ENCODE measurements at regions not wholly inside any gene's neighbourhood (a gene's known extent, or its start where the extent isn't known, plus 50 kb on each side); places are given as distances from the start of the nearest gene placed in this dataset.

- H3K27me3 Mint-ChIP-seq (ENCODE audit: insufficient read depth, unreplicated experiment) = no peaks in the 10 kb centered on the region
- H3K27ac Mint-ChIP-seq (ENCODE audit: unreplicated experiment) = no peak overlapping the region
- no peak overlapping the region for H3K4me3 Mint-ChIP-seq (ENCODE audit: unreplicated experiment)
- ChIA-PET POLR2A (no interaction called here), CTCF (no interaction called here)
- Histone ChIP-seq H3K4me1 (no peaks in the 10 kb centered on the region), H3K36me3 (ENCODE audit: control insufficient read depth, insufficient read depth, low read length) (no peaks in the 10 kb centered on the region), H3K27me3 (replicated peaks; ENCODE audit: control insufficient read depth, insufficient read depth, low read length) (no peaks in the 10 kb centered on the region), H3K9me3 (no peaks in the 10 kb centered on the region), H3K4me3 (ENCODE audit: low read depth, low read length) (no peak overlapping the region)
- H3K4me1 Mint-ChIP-seq (ENCODE audit: low read depth, unreplicated experiment) = no peaks in the 10 kb centered on the region
- BruUV-seq (replicated peaks) = no TSS peak
- no peaks in the 10 kb centered on the region for H3K36me3 Mint-ChIP-seq (ENCODE audit: insufficient read depth, unreplicated experiment)
- H3K9me3 Mint-ChIP-seq (ENCODE audit: unreplicated experiment) = no peaks in the 10 kb centered on the region
- no peak for DNase-seq
- no peak for TF ChIP-seq CTCF (IDR thresholded peaks at IDR 0.05; ENCODE audit: insufficient read depth in 1 of 2, low read depth in 1 of 2, low read length in 1 of 2, severe bottlenecking in 1 of 2, unreplicated experiment in 1 of 2)
- intact Hi-C loops (cut with micrococcal nuclease; ENCODE audit: unreplicated experiment) = no loop called here
Measured at GRCh38 chr5:62773460-62773859, 194.8 kb downstream of the LRRC70 start.

- H3K36me3 Mint-ChIP-seq (ENCODE audit: insufficient read depth, unreplicated experiment) = no peaks in the 10 kb centered on the region
- no peak overlapping the region for H3K4me3 Mint-ChIP-seq (ENCODE audit: unreplicated experiment)
- ChIA-PET POLR2A (no interaction called here), CTCF (no interaction called here)
- Histone ChIP-seq H3K27me3 (replicated peaks; ENCODE audit: control insufficient read depth, insufficient read depth, low read length) (no peaks in the 10 kb centered on the region), H3K36me3 (ENCODE audit: control insufficient read depth, insufficient read depth, low read length) (no peaks in the 10 kb centered on the region), H3K4me3 (ENCODE audit: low read depth, low read length) (no peak overlapping the region), H3K9me3 (no peaks in the 10 kb centered on the region), H3K4me1 (no peaks in the 10 kb centered on the region)
- no peak for DNase-seq
- H3K9me3 Mint-ChIP-seq (ENCODE audit: unreplicated experiment) = no peaks in the 10 kb centered on the region
- no peaks in the 10 kb centered on the region for H3K4me1 Mint-ChIP-seq (ENCODE audit: low read depth, unreplicated experiment)
- no peaks in the 10 kb centered on the region for H3K27me3 Mint-ChIP-seq (ENCODE audit: insufficient read depth, unreplicated experiment)
- no TSS peak for BruUV-seq (replicated peaks)
- TF ChIP-seq CTCF (IDR thresholded peaks at IDR 0.05; ENCODE audit: insufficient read depth in 1 of 2, low read depth in 1 of 2, low read length in 1 of 2, severe bottlenecking in 1 of 2, unreplicated experiment in 1 of 2) = no peak
- intact Hi-C loops (cut with micrococcal nuclease; ENCODE audit: unreplicated experiment) = no loop called here
- no peak overlapping the region for H3K27ac Mint-ChIP-seq (ENCODE audit: unreplicated experiment)
Measured at GRCh38 chr5:62771341-62771740, 192.7 kb downstream of the LRRC70 start.

GRCh38 chr5:62767650-62768049 is 189.0 kb downstream of the LRRC70 start:
- Mint-ChIP-seq H3K4me1 (ENCODE audit: low read depth, unreplicated experiment) (no peaks in the 10 kb centered on the region), H3K36me3 (ENCODE audit: insufficient read depth, unreplicated experiment) (no peaks in the 10 kb centered on the region), H3K9me3 (ENCODE audit: unreplicated experiment) (no peaks in the 10 kb centered on the region), H3K27ac (ENCODE audit: unreplicated experiment) (no peak overlapping the region), H3K4me3 (ENCODE audit: unreplicated experiment) (no peak overlapping the region), H3K27me3 (ENCODE audit: insufficient read depth, unreplicated experiment) (no peaks in the 10 kb centered on the region)
- ChIA-PET POLR2A (interaction anchor here (0.8 kb wide), 1 partner anchor 355 kb away, joined by 4 read pairs; the partner anchor contains the start of gene IPO11), CTCF (no interaction called here)
- no peak for TF ChIP-seq CTCF (IDR thresholded peaks at IDR 0.05; ENCODE audit: insufficient read depth in 1 of 2, low read depth in 1 of 2, low read length in 1 of 2, severe bottlenecking in 1 of 2, unreplicated experiment in 1 of 2)
- Histone ChIP-seq H3K27me3 (replicated peaks; ENCODE audit: control insufficient read depth, insufficient read depth, low read length) (no peaks in the 10 kb centered on the region), H3K4me1 (no peaks in the 10 kb centered on the region), H3K4me3 (ENCODE audit: low read depth, low read length) (no peak overlapping the region), H3K9me3 (no peaks in the 10 kb centered on the region), H3K36me3 (ENCODE audit: control insufficient read depth, insufficient read depth, low read length) (no peaks in the 10 kb centered on the region)
- BruUV-seq (replicated peaks) = no TSS peak
- DNase-seq = no peak
- intact Hi-C loops (cut with micrococcal nuclease; ENCODE audit: unreplicated experiment) = no loop called here
